CD4-positive, alpha-beta T cell treated with Interleukin-1 beta for 1 hour (primary cell): ENCODE measurements at regions not wholly inside any gene's neighbourhood (a gene's known extent, or its start where the extent isn't known, plus 50 kb on each side); places are given as distances from the start of the nearest gene placed in this dataset.
"Not testable (repeated sequence)": the region's sequence is repeated elsewhere in the genome, so short reads cannot be mapped to it uniquely, and the experiment has no call there.

Experiments used
- DNase-seq, 2 donors: peaks; one replicate each; pipeline ENCODE4 v3.0.0-alpha.2; 2020 to 2022

GRCh38 chr12:102297412-102297811, 99.8 kb upstream of the PMCH start:
- no peak for DNase-seq

GRCh38 chr12:102294568-102294967, 96.9 kb upstream of the PMCH start:
- DNase-seq, result no peak

- not testable (repeated sequence) for DNase-seq
These were observed 94.1 kb upstream of the PMCH start for GRCh38 chr12:102291498-102292440.

GRCh38 chr12:102289702-102290101, 92.1 kb upstream of the PMCH start:
- not testable (repeated sequence) for DNase-seq

GRCh38 chr12:102281231-102281630, 83.6 kb upstream of the PMCH start:
- DNase-seq, result no peak

- DNase-seq, result not testable (repeated sequence)
These were observed 58.1 kb upstream of the PMCH start for GRCh38 chr12:102255687-102256086.

- not testable (repeated sequence) for DNase-seq
These were observed 53.4 kb upstream of the PMCH start for GRCh38 chr12:102251005-102251404.

GRCh38 chr12:102249079-102249841, 51.6 kb upstream of the PMCH start:
- no peak for DNase-seq
